Gastroesophageal sphincter (tissue), 3 donors: ENCODE measurements at regions not wholly inside any gene's neighbourhood (a gene's known extent, or its start where the extent isn't known, plus 50 kb on each side); places are given as distances from the start of the nearest gene placed in this dataset.

Experiments used
- CTCF ChIP-seq, 4 experiments: fragments of 200-600 bp in 2 of 4; fragments of 450-650 bp in 2 of 4; sonication (generic) in 1 of 4; IDR thresholded peaks; one replicate each; pipeline ENCODE4 v1.5.1; 2017 to 2019; ENCODE audit warnings: antibody characterized with exemption in 4 of 4, mild to moderate bottlenecking in 2 of 4, moderate library complexity in 2 of 4
- EP300 ChIP-seq: sonication (generic); formaldehyde crosslinking; IDR thresholded peaks from one replicate; pipeline ENCODE4 v1.6.1; 2017; ENCODE audit warnings: antibody characterized with exemption, mild to moderate bottlenecking
- POLR2A ChIP-seq, 2 donors: fragments of 450-650 bp; IDR thresholded peaks; one replicate each; pipeline ENCODE4 v1.6.1; 2017; ENCODE audit warnings: antibody characterized with exemption in 2 of 2, mild to moderate bottlenecking in 2 of 2, moderate library complexity in 1 of 2
- POLR2AphosphoS5 ChIP-seq: sonication (generic); formaldehyde crosslinking; IDR thresholded peaks from one replicate; pipeline ENCODE4 v1.6.1; 2017; ENCODE audit warnings: antibody characterized with exemption

GRCh38 chr16:59048876-59049275 lies 314.8 kb upstream of the GOT2 start:
- TF ChIP-seq CTCF (IDR thresholded peaks at IDR 0.05) (no peak), POLR2A (IDR thresholded peaks at IDR 0.05) (no peak), POLR2AphosphoS5 (no peak), EP300 (no peak)
